HG02981 (cell line): ENCODE measurements at regions not wholly inside any gene's neighbourhood (a gene's known extent, or its start where the extent isn't known, plus 50 kb on each side); places are given as distances from the start of the nearest gene placed in this dataset.

Experiments used
- ATAC-seq: cut with Tn5 transposase; IDR thresholded peaks from one replicate; pipeline ENCODE4 v1.9.1; 2021; ENCODE audit warnings: mild to moderate bottlenecking, moderate library complexity; ENCODE audit not compliant: unreplicated experiment

GRCh38 chr2:33859811-33860461 is 260.8 kb upstream of the FAM98A start:
- ATAC-seq: no peak

GRCh38 chr2:33859176-33859575 is 260.1 kb upstream of the FAM98A start:
- ATAC-seq: no peak

- no peak for ATAC-seq
Observed at GRCh38 chr2:33848486-33848885, 249.4 kb upstream of the FAM98A start.

- no peak for ATAC-seq
Observed at GRCh38 chr2:33839791-33840190, 240.7 kb upstream of the FAM98A start.

- no peak for ATAC-seq
Observed at GRCh38 chr2:33836628-33837027, 237.5 kb upstream of the FAM98A start.

- ATAC-seq: no peak
Observed at GRCh38 chr2:33835911-33836310, 236.8 kb upstream of the FAM98A start.

GRCh38 chr2:33822964-33823363 is 223.9 kb upstream of the FAM98A start:
- ATAC-seq: no peak

GRCh38 chr2:33812707-33813106 is 213.6 kb upstream of the FAM98A start:
- no peak for ATAC-seq

GRCh38 chr2:33810046-33810835 is 211.1 kb upstream of the FAM98A start:
- ATAC-seq: no peak

- no peak for ATAC-seq
Observed at GRCh38 chr2:33806041-33806440, 206.9 kb upstream of the FAM98A start.

GRCh38 chr2:33804155-33804554 is 205.1 kb upstream of the FAM98A start:
- no peak for ATAC-seq

- no peak for ATAC-seq
Observed at GRCh38 chr2:33796511-33796910, 197.4 kb upstream of the FAM98A start.

- ATAC-seq: no peak
Observed at GRCh38 chr2:33791625-33792024, 192.5 kb upstream of the FAM98A start.

- ATAC-seq: no peak
Observed at GRCh38 chr2:33788044-33788443, 188.9 kb upstream of the FAM98A start.

- no peak for ATAC-seq
Observed at GRCh38 chr2:33786881-33787280, 187.8 kb upstream of the FAM98A start.

- ATAC-seq: peak; percentile 88
Observed at GRCh38 chr2:33785201-33786106, 186.4 kb upstream of the FAM98A start.

GRCh38 chr2:33784488-33784887 is 185.4 kb upstream of the FAM98A start:
- no peak for ATAC-seq

GRCh38 chr2:33782395-33783230 is 183.5 kb upstream of the FAM98A start:
- no peak for ATAC-seq

GRCh38 chr2:33777786-33778185 is 178.7 kb upstream of the FAM98A start:
- no peak for ATAC-seq

- no peak for ATAC-seq
Observed at GRCh38 chr2:33775306-33775705, 176.2 kb upstream of the FAM98A start.

- ATAC-seq: no peak
Observed at GRCh38 chr2:33770023-33770422, 170.9 kb upstream of the FAM98A start.
